Ascending aorta (tissue), 2 donors: ENCODE measurements at regions not wholly inside any gene's neighbourhood (a gene's known extent, or its start where the extent isn't known, plus 50 kb on each side); places are given as distances from the start of the nearest gene placed in this dataset.

Experiments
- DNase-seq, 2 donors: peaks; one replicate each; pipeline ENCODE4 v3.0.0-alpha.2; 2019; ENCODE audit warnings: low spot score in 2 of 2
- H3K27ac ChIP-seq, 2 donors: fragments of 200-600 bp; sonication (generic); one replicate each; pipeline ENCODE4 v1.5.1; 2016 to 2017; ENCODE audit warnings: mild to moderate bottlenecking in 1 of 2
- H3K27me3 ChIP-seq: fragments of 200-600 bp; sonication (generic); one replicate; pipeline ENCODE4 v1.5.1; 2017
- H3K36me3 ChIP-seq, 2 donors: fragments of 200-600 bp; sonication (generic); one replicate each; pipeline ENCODE4 v1.5.1; 2016
- H3K4me1 ChIP-seq, 2 donors: fragments of 200-600 bp; sonication (generic); one replicate each; pipeline ENCODE4 v1.5.1; 2016 to 2017; ENCODE audit warnings: mild to moderate bottlenecking in 1 of 2
- H3K4me3 ChIP-seq, 2 donors: fragments of 200-600 bp; sonication (generic); one replicate each; pipeline ENCODE4 v1.5.1; 2016 to 2017; ENCODE audit warnings: mild to moderate bottlenecking in 1 of 2
- H3K9me3 ChIP-seq, 2 donors: fragments of 200-600 bp; sonication (generic); one replicate each; pipeline ENCODE4 v1.5.1; 2016
- CTCF ChIP-seq, 3 experiments: fragments of 200-600 bp in 2 of 3; fragments of 450-650 bp in 1 of 3; sonication (generic) in 2 of 3; IDR thresholded peaks; one replicate each; pipeline ENCODE4 v1.5.1; 2016 to 2019; ENCODE audit warnings: antibody characterized with exemption in 3 of 3, mild to moderate bottlenecking in 1 of 3, moderate library complexity in 1 of 3
- intact Hi-C: fragments of 100-400 bp; cut with DNase I; formaldehyde crosslinking; loops from one replicate; pipeline ENCODE4 v1.15.1; 2023

GRCh38 chr1:56160773-56161315, 418.5 kb downstream of the PLPP3 start:
- no peak for DNase-seq
- intact Hi-C loops, result no loop called here
- Histone ChIP-seq H3K27me3 (no peaks in the 10 kb centered on the region), H3K4me1 (peaks cover 0 to 6% of the 10 kb centered on the region in 2 donors), H3K4me3 (no peak overlapping the region), H3K27ac (no peak overlapping the region), H3K36me3 (no peaks in the 10 kb centered on the region), H3K9me3 (no peaks in the 10 kb centered on the region)
- TF ChIP-seq CTCF (IDR thresholded peaks at IDR 0.05), result no peak

GRCh38 chr1:56156971-56157876, 422.1 kb downstream of the PLPP3 start:
- Histone ChIP-seq H3K27me3 (no peaks in the 10 kb centered on the region), H3K36me3 (no peaks in the 10 kb centered on the region), H3K9me3 (no peaks in the 10 kb centered on the region), H3K4me1 (peaks cover 0 to 6% of the 10 kb centered on the region in 2 donors), H3K27ac (no peak overlapping the region), H3K4me3 (no peak overlapping the region)
- DNase-seq, result no peak
- TF ChIP-seq CTCF (IDR thresholded peaks at IDR 0.05), result no peak
- intact Hi-C loops, result no loop called here

GRCh38 chr1:56153276-56153675, 426.1 kb downstream of the PLPP3 start:
- Histone ChIP-seq H3K4me3 (no peak overlapping the region), H3K27me3 (no peaks in the 10 kb centered on the region), H3K9me3 (no peaks in the 10 kb centered on the region), H3K4me1 (peaks cover 0 to 6% of the 10 kb centered on the region in 2 donors), H3K36me3 (no peaks in the 10 kb centered on the region), H3K27ac (no peak overlapping the region)
- no peak for TF ChIP-seq CTCF (IDR thresholded peaks at IDR 0.05)
- intact Hi-C loops, result no loop called here
- no peak for DNase-seq

GRCh38 chr1:56152635-56153034, 426.7 kb downstream of the PLPP3 start:
- TF ChIP-seq CTCF (IDR thresholded peaks at IDR 0.05), result no peak
- no peak overlapping the region for H3K4me3 ChIP-seq
- peaks cover 0 to 5% of the 10 kb centered on the region in 2 donors for H3K4me1 ChIP-seq
- no peaks in the 10 kb centered on the region for H3K36me3 ChIP-seq
- DNase-seq, result no peak
- H3K27ac ChIP-seq, result no peak overlapping the region
- H3K27me3 ChIP-seq, result no peaks in the 10 kb centered on the region
- intact Hi-C loops, result no loop called here
- H3K9me3 ChIP-seq, result no peaks in the 10 kb centered on the region

GRCh38 chr1:56151402-56151801, 428.0 kb downstream of the PLPP3 start:
- no peak for TF ChIP-seq CTCF (IDR thresholded peaks at IDR 0.05)

More at GRCh38 chr1:56151402-56151801, 428.0 kb downstream of the PLPP3 start:
- intact Hi-C loops, result no loop called here
- no peaks in the 10 kb centered on the region for H3K27me3 ChIP-seq
- no peak overlapping the region for H3K4me3 ChIP-seq
- H3K9me3 ChIP-seq, result no peaks in the 10 kb centered on the region
- no peaks in the 10 kb centered on the region for H3K36me3 ChIP-seq
- H3K27ac ChIP-seq, result no peak overlapping the region
- DNase-seq, result no peak
- peaks cover 0 to 7% of the 10 kb centered on the region in 2 donors for H3K4me1 ChIP-seq
